ENCODE measurements at regions not wholly inside any gene's neighbourhood (a gene's known extent, or its start where the extent isn't known, plus 50 kb on each side); places are given as distances from the start of the nearest gene placed in this dataset.

DNA sequence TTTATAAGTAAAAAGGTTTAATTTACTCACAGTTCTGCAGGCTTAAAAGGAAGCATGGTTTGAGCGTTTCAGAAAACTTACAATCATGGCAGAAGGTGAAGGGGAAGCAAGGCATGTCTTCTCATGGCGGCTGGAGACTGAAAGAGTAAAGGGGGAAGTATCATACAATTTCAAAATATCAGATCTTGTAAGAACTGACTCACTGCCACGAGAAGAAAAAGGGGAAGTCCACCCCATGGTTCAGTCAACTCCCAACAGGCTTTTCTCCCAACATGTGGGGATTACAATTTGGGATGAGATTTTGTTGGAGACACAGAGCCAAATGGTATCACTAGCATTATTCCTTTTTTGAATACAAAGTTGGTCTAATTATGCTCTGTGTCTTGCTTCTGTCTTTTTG lies 627.9 kb upstream of the ST8SIA4 start:
- TF ChIP-seq, protein P1, sequence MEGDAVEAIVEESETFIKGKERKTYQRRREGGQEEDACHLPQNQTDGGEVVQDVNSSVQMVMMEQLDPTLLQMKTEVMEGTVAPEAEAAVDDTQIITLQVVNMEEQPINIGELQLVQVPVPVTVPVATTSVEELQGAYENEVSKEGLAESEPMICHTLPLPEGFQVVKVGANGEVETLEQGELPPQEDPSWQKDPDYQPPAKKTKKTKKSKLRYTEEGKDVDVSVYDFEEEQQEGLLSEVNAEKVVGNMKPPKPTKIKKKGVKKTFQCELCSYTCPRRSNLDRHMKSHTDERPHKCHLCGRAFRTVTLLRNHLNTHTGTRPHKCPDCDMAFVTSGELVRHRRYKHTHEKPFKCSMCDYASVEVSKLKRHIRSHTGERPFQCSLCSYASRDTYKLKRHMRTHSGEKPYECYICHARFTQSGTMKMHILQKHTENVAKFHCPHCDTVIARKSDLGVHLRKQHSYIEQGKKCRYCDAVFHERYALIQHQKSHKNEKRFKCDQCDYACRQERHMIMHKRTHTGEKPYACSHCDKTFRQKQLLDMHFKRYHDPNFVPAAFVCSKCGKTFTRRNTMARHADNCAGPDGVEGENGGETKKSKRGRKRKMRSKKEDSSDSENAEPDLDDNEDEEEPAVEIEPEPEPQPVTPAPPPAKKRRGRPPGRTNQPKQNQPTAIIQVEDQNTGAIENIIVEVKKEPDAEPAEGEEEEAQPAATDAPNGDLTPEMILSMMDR (IDR thresholded peaks at IDR 0.05) = no peak
- TF ChIP-seq POLR2A (IDR thresholded peaks at IDR 0.05) = no peak

Data from testis (tissue), 2 donors.